ENCODE measurements at regions not wholly inside any gene's neighbourhood (a gene's known extent, or its start where the extent isn't known, plus 50 kb on each side); places are given as distances from the start of the nearest gene placed in this dataset.
"Not testable (repeated sequence)": the region's sequence is repeated elsewhere in the genome, so short reads cannot be mapped to it uniquely, and the experiment has no call there.

DNA sequence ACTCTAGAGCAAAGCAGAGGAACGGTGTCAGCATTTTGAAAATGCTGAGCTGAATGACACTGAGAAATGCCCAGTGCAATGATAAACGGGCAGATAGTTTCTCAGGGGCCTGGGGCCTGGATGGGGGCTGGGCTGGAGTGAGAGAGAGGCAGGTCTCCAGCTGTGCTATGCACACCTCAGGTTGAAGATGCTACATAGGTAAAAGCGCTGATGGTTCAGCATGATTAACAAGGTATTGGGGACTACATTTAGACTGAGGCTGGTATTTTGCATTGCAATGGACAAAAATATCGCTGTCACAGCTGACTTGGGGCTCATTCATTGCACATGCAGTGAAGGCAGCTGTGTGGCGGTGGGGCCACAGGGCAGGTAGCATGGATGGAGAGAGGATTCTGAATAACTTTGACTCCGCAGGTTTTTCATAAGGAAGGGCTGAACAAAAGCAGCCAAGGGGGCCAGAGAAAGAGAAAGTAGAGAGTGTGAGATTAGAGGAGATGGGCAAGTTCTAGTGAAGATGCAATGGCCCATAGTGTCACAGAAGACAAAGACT, 290.8 kb upstream of the ZNF32 start:
- no peak for DNase-seq (ENCODE audit: low read depth)

DNA sequence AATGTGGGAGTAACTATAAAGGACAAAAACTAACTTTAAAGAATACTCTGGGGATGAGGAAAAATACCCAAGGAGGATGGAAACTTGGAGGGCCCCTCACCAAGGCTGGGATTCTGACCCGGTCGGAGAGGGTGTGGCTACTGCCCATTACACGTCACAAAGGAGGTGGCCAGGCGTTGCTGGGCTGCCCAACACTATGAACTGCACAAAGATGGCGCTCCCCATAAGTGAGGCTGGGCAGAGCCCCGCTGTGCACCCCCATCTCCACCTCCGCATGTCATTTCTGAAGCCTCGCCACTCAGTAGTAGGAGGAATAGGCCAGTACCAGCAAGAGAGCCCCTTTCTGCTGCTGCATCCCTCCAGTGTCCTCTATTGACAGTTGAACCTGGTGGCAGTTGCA, 290.1 kb upstream of the ZNF32 start:
- DNase-seq (ENCODE audit: low read depth), result no peak

DNA sequence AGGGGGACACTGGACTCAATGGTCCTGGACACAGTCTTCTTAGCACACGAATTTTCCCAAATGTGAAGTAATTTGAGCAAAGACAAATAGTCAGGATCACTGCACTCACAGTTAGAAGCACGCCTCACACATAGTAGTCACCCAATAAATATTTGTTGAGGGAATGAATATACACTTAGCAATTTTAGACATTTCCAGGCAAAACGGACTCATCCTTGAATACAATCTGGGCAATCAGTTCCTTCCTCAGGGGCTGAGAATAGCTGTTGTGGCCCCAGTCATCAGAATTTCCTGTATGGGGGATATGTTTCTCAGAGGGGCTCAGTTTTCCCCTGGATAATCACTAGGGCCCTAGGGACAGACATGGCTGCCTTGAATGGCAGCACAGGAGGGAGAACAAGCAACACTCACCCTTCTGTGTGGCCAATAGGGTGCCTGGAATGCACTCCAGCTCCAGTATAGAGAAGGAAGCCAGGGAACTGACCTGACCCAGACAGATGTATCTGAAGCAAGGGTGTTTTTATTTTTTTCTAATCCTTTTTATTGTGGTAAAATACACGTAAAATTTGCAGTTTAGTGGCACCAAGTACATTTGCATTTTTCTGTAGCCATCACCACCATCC, 282.7 kb upstream of the ZNF32 start:
- no peak for DNase-seq (ENCODE audit: low read depth)

DNA sequence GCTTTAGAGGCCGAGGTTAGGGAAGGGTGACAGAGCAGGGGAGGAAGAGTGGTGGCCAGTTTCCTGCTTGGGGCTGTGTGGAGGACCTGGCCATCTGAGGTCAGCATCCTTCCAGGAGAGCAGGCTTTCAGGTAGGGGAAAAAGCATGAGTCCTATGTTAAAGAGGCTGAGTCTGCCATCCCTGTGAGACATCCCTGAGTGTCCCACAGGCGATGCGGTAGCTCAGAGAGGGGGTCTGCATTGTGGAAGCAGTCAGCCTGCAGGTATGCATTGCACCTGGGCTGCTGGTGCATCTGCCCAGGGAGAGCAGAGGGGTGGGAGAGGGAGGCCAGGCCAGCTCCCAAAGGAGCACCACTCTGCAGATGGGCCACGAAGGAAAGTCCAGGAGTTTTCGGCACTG, 282.1 kb upstream of the ZNF32 start:
- DNase-seq (ENCODE audit: low read depth), result no peak

DNA sequence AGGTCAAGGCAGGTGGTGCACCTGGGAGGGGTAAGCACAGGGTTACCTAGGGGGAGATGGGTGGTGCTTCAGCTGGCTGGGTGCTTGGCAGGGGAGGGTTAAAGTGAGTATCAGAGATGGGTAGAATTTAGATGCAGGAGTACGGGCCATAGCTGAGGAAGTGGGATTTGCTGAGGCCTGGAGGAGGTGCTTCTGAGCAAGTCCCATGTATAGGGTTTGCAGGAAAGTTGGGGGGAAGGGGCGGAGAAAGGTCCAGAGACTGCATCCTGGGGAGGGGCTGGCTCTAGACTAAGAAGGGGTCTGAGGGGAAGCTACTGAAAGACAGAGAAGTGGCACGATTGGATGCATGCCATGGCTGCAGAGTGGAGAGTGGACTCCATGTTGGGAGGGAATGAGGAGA, 281.6 kb upstream of the ZNF32 start:
- no peak for DNase-seq (ENCODE audit: low read depth)

DNA sequence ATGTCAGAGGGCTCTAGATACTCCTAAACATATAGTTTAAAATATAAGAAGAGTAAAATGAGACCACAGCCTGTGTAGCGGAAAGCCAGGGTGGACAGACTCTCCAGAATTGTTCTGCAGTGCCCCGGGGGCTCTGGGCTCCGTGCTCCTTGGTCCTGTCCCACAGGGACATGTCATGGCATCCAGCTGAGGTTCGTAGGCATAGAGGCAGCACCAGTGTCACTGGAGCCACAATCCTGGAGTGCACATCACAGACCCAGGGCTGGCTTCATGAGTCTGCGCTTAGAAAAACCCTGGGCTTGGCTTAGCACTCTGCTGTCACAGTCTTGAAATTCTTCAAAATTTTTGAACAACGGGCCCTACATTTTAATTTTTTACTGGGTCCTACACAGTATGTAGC, 280.4 kb upstream of the ZNF32 start:
- no peak for DNase-seq (ENCODE audit: low read depth)

DNA sequence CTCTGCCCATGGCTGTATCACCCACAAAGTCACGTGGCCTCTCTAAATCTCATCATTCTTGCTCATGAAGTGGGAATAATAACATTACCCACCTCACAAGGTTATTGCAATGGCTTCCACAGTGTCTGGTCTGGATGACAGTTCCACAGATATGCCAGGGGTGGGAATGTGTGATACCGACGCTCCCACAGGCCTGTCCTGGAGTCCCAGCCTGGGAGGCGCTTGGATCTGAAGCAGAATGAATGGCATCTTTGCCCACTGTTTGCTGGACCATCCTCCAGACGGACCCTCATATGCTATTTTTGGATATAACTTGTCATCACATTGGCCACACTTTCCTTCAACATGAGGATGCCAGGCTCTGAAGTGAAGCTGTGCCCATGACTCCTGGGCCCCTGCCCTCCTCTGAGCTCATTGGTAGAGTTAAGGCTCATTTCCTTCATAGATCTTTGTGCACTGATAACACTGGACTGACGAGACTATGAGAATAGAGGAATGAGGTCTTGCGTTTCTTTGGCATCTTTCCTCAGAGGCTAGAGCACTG, 279.8 kb upstream of the ZNF32 start:
- no peak for DNase-seq (ENCODE audit: low read depth)

DNA sequence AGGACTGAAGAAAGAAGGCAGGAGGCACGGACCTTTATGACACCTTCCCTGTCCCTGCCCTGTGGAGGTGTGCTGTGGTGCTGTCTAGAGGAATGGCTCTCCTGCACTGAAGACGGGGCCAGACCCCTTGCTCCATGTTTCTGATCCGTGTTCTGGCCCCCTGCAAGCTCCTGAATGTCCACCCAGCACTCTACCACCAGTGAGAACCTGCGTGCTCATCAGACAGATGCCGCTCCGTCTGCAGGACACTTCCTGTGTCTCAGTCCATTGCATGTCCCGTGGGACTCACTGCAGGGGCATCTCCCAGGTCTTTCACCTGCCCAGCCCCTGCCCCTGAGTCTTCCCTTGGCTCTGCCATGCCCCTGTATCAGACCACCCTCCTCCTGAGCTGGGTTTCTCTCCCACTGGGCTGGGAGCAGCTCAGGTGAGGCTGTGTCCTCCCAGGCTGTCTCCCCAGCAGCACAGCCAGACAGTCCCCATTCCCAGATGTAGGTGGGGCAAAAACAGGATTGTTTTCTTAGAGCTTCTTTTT, 278.3 kb upstream of the ZNF32 start:
- no peak for DNase-seq (ENCODE audit: low read depth)

DNA sequence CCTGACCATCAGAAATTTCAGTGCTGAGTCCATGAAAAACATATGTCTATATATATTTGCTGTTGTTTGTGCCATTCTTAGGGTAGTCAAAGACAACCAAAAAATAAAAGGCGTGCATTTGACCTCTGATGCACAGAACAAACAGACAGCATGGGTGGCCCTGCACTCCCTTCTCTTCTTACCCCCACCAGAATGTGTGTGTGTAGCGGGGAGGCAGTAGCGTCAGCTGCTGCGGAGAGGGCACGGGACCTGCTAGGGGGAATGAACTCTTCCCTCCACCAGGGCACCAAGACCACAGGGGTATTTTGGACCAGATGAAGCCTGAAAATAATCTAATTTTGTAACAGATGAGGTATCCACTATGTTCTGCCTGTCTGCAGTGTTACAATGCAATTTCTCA, 277.7 kb upstream of the ZNF32 start:
- DNase-seq (ENCODE audit: low read depth), result no peak

DNA sequence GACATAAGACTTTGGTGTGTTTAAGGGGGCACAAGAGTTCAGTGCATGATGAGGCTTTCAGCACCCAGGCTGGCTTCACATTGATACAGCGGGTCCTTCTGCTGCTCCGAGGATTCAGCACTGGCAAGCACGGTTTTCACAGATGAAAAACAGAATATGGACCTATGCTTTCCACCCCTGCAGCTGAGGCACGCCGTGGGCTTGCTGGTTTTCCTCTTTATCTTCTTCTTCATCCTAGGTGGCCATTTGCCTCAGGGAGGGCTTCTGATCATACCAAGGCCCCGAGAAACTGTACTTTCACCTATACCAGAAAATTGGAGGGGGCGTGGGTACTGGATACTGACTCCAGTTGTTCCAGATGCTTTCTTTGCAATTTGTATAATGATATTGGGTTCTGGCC, 277.1 kb upstream of the ZNF32 start:
- DNase-seq (ENCODE audit: low read depth), result no peak

DNA sequence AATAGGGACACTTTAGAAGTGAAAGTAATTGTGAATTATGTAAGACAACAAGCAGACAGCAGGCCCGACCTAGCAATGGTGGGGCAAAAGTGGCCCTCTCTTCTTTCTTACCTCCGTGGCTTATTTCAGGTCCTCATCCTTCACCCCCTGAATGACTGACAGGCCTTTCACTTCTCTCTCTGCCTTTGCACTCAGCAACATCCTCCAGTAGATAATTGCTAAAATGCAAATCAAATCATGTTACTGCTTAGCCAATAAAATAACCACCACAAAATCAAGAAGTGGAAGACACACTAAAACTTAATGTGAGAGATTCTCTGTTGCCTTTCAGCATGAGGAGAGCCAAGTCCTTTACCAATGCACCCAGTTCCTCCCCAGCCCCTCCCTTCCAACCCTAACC, 274.6 kb upstream of the ZNF32 start:
- no peak for DNase-seq (ENCODE audit: low read depth)

DNA sequence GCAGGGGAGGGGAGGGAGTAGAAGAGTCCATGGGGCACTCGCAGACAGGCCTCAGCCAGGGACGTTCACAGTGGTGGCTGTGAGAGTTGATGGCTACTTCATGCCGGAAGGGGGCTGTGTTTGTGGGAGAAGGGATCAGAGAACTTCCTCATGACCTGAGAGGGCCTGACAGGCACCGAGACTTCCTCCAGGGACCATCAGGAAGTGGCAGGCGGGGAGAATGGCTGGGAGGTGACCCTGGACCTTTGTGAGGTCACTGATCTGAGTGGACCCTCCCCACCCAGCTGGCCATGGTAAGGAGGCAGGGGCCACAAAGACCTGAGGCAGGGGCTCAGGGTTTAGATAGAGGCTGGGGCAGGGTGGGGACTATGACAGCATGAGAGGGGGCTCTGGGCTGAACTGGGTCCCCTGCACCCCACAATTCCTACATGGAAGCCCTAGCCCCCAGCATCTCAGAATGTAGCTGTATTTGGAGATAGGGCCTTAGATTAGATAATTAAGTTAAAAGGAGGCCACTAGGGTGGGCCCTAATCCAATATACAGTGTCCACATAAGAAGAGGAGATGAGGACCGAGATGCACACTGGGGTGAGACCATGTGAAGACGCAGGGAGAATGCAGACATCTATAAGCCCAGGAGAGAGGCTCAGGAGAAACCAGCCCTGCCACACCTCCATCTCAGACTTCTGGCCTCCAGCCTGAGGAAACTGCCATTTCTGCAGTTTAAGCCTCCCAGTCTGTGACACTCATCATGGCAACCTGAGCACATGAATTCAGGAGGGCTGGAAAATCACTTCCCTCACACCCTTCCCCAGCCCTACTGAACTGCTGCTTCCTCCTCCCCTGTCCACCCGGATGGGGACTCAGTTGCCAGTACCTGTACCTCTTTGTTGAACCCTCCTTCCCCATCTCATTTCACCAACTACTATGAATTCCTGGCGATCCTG, 273.9 kb upstream of the ZNF32 start:
- DNase-seq (ENCODE audit: low read depth), result no peak

DNA sequence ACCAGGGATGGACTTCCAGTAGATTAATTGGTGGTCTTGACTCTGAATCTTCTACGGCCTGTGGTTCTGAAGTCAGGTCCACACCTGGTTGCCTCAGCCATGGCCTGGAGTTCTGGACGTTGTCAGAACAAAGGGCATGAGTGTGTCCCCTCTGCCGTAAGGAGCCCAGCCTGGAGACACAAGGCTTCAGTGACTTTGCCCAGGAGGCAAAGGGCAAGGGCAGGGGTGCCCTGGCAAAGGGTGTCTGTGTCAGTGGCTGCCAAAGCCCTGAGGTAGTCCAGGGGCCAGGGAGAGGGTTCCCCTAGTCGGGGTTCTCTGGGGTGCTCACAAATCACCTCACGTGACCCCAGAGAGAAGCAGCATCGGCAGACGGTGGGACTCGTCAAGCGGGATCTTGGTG, 273.2 kb upstream of the ZNF32 start:
- no peak for DNase-seq (ENCODE audit: low read depth)

DNA sequence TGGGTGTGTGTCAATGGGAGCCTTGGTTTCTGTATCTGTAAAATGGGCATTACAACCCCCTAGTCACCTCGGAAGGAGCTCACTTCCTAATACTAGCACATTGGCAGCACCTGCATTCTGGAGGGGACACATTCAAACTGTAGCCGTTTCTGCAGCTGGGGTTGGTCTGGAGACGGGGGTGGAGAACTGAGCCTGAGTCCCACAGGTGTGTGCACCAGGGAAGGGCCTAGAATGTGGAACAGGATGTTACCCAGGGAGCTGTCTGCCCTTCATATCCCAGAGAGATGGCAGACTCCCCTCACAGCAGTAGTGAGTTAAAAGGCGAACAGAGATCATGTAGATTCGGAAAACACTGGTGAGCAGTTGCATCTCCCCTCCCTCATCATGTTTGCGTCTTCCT, 272.8 kb upstream of the ZNF32 start:
- no peak for DNase-seq (ENCODE audit: low read depth)

DNA sequence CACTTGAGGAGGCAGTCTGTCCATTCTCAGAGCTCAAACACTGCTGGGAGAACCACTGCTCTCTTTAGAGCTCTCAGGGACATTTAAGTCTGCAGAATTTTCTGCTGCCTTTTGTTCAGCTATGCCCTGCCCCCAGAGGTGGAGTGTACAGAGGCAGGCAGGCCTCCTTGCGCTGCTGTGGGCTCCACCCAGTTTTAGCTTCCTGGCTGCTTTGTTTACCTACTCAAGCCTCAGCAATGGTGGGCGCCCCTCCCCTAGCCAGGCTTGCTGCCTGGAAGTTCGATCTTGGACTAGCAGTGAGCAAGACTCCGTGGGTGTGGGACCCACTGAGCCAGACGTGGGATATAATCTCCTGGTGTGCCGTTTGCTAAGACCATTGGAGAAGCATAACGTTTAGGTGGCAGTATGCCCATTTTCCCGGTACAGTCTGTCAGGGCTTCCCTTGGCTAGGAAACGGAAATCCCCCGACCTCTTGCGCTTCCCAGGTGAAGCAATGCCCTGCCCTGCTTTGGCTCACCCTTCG, 271.6 kb upstream of the ZNF32 start:
- not testable (repeated sequence) for DNase-seq (ENCODE audit: low read depth)

DNA sequence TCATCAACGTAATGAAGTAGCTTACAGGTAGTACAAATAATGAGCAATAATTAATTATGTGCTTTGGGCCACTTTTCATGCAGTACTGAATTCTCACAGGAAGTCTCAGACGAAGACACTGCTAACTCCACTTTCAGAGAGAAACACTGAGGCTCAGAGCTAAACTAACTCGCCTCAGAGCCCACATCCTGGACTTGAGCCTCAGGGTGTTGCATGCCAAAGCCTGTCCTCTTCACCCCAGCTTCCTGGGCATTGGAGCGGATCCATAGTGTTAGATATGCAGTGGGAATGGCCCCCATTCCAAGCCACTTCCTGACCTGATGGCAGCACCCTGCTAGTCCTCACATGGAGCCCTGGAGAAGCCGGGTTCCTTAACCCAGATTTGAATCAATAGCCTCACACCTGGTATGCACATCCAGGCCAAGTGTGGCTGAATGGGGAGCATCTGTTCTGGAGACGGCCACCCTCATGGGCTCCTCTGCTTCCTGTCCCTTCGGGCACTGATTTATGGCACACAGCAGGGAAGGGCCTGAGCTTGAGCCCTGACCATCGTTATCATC, 265.1 kb upstream of the ZNF32 start:
- DNase-seq (ENCODE audit: low read depth), result no peak

DNA sequence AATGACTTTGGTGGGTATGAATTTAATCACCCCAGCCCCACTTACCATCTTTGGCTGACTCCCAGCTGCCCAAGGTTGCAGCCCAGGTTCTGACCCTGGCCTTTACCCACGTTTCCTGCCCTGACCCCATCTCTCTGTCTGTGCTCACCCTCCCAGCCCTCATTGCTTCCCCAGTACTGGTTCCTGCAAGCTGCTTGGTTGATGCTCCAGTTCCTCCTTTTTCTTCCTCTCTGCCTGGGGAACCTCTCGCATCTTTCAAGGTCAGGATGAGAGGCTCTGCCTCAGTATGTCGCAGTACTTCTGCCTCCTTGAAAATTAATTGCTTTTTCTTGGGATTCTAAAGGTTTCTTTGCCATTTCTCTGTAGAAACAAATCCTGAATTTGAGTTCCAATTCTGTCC, 263.8 kb upstream of the ZNF32 start:
- DNase-seq (ENCODE audit: low read depth), result no peak

DNA sequence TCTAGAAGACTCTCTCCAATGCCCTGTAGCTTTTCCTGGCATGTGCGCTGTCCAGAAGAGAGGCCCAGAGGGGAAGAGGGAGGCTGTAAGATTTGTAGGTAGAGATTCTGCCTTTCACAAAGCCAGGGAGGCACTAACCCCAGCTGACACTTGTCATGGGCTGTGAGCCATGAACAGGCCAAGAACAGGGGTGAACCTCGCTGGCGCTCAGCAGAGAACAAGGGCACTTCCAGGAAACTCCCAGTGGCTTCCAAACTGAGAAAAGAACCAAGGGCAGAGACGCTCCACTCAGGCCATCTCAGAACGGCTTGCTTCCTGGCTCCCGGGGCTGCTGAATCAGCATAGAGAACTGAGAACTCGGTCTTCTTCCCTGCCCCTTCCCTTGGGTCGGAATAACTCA, 257.8 kb upstream of the ZNF32 start:
- no peak for DNase-seq (ENCODE audit: low read depth)

DNA sequence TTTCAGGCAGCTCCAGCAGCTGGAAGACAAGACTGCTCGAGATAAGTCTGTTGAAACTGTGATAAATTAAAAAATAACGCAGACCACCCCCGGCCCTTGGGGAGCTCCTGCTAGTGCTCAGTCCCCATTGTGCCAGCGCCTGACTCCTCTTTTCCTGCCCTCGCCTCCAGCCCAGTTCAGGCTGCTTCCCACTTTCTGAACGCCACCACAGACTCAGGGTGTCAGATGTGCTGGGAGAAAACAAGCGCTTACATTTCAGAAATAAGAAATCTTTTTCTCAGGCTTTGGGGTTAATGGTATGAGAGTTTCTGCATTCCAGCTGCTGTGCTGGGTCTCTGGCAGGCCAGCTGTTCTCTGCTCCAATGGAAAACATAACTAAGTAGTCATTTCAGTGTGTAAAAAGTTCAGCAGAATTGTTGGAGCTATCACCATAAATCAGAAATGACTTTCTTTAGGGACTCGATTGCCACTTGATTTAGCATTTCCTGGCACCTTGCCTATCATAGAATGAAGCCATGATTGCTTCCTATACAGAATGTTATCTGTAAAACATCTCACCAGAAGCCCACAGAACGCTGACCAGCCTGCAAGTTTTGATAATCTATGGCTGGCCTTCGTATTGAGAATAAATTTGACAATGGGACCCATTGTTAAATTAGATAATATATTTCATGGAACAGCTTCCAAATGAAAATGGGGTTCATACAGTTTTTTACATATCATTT, 257.0 kb upstream of the ZNF32 start:
- no peak for DNase-seq (ENCODE audit: low read depth)

DNA sequence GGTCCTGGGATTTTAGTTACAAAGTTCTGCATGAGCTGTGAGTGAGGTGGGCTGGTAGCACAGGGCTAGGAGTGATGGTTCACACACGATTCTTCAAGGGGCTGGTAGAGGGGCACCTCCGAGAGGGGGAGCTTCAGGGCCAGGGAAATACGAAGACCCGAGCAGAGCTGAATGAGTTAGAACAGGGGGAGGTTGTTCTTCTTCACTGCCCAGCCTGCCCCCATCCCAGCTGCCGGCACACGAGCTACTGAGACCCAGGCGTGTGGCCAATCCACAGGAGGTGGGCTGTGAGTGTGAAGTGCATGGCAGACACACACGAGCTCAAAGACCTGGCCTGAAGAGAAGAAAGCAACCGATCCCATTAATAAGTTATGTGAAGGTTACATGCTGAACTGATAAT, 256.2 kb upstream of the ZNF32 start:
- no peak for DNase-seq (ENCODE audit: low read depth)

DNA sequence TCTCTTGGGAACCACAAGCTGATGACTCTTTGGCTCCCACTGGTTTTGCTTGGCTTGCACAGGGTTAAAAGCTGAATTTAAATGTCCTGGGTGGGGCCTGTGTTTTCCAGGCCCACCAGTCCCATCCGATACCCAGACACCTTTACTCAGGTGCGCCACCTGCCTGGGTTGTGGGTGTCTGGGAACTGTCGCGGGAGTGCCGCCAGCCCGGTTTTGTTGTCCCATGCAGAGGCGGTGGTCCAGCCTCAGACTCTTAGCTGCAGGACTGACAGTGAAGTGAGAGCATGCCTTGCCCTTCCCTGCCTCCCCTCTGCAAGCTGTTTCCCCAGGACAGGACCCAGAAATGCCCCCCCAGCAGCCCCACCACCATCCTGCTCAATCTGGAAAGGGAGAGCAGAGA, 255.6 kb upstream of the ZNF32 start:
- no peak for DNase-seq (ENCODE audit: low read depth)
